GM18909 (cell line): ENCODE measurements at regions not wholly inside any gene's neighbourhood (a gene's known extent, or its start where the extent isn't known, plus 50 kb on each side); places are given as distances from the start of the nearest gene placed in this dataset.
"Not testable (repeated sequence)": the region's sequence is repeated elsewhere in the genome, so short reads cannot be mapped to it uniquely, and the experiment has no call there.

ENCODE experiments used
- ATAC-seq: cut with Tn5 transposase; IDR thresholded peaks from one replicate; pipeline ENCODE4 v1.9.1; 2021; ENCODE audit warnings: mild to moderate bottlenecking; ENCODE audit not compliant: unreplicated experiment, poor library complexity

DNA sequence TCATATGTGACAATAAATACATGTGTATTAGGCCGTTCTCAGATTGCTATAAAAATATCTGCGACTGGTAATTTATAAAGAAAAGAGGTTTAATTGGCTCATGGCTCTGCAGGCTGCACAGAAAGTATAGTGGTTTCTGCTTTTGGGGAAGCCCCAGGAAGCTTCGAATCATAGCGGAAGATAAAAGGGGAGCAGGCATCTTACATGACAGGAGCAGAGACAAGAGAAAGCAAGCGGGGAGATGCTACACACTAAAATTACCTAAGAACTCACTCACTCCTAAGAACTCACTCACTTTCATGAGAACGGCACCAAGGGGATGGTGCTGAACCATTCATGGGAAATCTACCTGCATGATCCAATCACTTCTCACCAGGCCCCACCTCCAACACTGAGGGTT, 284.9 kb downstream of the OTUD1 start:
- ATAC-seq, result no peak

DNA sequence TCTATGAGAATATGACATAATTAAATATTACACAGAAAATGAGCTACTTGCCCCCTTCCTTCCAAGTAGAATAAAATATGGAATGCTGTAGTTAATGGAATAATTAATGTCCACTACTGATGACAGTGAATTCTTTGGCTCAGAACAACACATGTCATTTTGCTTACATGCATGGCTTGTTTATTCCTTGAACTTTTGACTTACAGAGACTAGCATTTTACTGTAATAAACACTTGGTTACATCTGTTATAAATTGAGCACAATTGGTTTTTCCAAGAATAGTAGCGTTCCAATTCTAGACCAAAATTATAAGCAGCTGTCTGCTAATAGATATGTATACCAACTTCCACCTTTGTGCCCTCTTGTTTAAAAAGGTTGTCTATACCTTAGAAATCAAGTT, 286.7 kb downstream of the OTUD1 start:
- no peak for ATAC-seq

DNA sequence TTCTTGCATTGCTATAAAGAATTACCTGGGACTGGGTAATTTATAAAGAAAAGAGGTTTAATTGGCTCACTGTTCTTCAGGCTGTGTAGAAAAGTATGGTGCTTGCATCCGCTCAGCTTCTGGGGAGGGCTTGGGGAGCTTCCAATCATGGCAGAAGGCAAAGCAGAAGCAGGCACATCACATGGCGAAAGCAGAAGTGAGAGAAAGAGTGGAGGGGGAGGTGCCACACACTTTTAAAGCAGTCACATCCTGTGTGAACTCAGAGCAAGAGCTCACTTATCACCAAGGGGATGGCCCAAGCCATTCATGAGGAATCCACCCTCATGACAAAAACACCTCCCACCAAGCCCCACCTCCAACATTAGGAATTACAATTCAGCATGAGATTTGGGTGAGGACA, 303.5 kb downstream of the OTUD1 start:
- peak; percentile 96 for ATAC-seq

DNA sequence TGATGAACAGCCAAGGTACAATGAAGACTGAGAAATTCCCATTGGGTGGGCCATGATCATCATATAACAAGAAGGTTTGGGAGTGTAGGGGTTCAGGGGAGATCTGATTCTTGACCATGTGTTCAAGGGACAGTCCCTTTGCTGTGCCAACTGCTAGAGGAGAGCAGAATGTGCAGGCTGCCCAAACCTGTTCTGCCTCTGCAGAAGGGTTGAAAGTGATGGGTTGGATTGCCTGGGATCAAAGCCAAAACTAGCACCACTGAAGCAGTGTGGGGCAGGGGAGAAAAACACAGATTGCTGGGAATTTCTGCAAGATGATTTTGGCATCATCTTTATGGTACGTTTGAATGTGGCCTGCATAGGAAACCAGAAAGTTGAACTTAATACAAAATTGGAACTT, 303.9 kb downstream of the OTUD1 start:
- ATAC-seq, result peak; percentile 20

DNA sequence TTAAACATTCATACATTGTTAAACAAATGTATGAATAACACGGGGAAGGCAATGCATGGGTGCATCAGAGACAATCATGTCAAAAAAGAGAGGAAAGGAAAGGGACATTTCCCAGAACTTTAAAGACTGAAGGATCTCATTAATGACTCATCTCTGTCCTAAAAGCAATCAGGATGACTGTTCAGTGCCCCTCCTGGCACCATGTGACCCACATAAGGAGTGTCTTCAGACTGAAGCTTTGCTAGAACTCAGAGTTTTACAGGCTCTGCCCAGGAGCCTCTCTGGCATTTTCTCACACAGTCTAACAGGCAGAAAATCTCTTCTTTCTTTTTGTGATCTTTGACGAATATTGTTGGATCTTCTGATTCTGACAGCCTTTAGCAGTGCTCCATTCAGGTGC, 315.3 kb downstream of the OTUD1 start:
- no peak for ATAC-seq

DNA sequence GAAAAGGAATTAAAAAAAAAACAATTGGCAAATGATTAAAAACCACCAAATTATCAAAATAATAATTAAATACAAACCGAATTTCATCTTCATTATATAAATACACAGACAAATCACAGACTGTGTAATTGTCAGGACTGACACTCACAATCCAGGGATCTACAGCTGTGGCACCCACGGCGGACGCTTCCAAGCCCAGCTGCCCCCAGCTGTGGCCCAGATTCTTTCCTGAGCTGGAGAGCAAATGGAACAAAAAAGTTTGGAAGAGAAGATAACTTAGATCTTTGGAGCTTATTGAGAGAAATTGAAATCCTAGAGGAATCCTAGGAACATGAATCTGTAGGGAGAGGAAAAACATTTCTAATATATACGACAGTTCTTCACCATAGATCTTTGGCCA, 316.1 kb downstream of the OTUD1 start:
- no peak for ATAC-seq

DNA sequence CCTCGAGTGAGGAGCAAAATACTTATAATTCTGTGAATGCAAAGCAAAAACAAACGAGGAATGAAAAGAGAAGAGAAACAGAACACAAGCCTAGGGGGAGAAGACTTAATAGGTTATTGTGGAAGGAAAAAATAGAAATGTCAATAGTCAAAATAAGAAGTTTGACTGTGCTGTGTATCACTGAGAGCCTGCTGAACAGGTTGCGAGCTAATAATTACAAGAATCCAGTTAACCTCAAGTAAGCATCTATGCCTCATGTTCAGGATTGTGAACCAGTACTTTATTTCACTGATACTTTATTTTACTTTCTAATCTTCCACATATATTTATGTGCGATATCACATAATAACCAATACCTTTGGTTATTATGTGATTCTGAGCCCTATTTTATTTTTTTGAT, 316.7 kb downstream of the OTUD1 start:
- ATAC-seq, result no peak

DNA sequence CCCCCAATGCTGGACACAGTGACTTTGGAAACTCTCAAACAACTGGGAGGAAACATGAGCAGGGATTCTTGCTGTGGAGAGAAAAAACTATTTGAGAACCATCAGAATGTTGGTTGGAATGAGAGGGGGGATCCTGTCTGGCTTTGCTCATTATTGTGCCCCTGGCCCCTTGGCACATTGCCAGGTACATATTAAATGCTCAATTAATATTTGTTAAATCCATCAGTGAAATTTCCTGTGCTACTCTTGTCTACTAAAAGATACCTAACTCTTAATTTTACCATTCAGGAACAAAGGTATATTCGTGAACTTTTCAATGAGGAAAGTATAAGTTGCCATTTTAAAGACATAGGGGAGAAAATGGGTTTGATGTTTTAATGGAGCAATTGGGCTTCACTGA, 329.4 kb downstream of the OTUD1 start:
- ATAC-seq, result no peak

DNA sequence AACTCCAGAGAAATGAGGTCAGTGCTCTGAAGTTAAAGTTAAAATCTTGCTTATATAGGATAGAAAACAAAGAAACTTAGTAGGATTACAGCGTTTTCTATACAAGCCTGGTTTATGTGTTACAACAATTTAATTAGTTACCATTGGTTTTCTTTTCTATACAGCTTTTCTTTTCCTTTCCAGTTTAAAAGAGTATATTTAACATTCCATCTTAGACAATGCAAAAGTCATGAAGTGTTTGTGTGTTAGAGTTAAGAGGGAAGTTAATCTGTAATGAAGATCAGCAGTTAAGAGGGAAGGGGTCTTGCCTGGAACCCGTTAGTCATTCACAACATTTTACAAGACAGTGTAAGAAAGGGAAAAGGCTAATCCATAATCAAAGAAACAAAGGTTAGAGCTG, 338.3 kb downstream of the OTUD1 start:
- ATAC-seq, result no peak

DNA sequence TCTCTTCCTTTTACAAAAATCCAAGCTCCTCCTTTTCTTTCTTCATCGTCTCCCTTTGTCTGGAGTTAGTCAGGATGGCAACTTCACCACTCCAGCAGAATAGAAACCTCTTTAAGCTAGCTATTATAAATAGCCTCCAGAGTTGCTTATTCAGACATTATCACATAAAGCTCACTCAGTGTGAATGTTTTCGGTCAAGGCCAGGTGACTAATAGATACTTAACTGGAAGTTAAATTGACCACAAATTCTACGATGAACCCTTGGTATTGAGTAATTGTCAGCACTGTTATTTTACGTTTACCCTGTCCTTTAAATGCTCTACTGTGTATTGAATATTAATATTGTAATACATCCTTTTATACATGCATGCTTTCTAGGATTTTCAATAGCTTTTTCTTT, 340.4 kb downstream of the OTUD1 start:
- no peak for ATAC-seq

DNA sequence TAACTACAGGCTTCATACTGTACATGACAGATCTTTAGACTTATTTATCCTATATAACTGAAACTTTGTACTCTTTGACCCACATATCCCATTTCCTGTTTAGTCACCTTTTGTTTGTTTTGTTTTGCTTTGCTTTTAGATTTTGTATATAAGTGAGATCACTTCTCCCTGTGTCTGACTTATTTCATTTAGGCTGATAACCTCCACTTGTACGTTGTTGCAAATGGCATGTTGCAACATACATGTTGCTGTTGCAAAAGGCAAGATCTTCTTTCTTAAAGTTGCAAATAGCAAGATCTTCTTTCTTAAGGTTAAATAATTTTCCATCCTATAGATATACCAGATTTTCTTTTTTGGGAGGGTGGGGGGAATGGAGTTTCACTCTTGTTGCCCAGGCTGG, 341.5 kb downstream of the OTUD1 start:
- no peak for ATAC-seq

DNA sequence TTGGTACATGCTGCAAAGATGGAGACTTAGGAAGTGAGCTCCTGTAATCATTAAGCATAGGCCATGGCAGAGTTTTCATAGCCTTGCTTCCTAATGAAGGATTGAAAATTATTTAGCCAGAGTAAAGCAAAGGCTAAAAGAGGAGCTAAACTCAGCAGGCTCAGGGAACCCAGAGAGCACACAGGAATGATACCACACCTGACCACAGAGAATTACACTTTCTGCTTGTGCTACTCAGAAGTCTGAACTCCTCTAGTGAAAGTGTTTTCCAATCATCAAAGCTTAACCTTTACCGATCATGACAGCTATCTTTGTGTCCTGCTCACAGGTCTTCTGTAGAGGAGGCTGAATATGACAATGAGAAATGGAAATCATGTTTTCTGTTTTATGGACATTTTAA, 347.7 kb downstream of the OTUD1 start:
- ATAC-seq, result no peak

DNA sequence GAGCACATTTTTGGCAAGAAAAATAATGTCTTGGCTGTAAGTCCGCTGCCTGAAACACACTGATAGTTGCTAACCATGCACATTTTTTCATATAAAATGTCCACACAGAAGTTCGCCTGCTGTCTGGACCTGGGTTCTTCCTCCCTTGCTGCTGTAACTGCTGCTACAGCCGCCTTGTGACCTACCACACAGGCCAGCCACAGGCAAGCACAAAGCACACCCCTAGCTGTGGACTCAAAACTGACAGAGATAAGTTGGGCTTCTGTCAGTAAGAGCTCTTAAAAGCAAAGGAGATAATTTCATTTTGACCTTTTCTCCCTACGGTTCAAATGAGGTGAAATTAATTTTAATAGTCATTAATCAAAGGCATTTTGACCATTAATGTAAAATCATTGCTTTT, 354.7 kb downstream of the OTUD1 start:
- ATAC-seq, result no peak

DNA sequence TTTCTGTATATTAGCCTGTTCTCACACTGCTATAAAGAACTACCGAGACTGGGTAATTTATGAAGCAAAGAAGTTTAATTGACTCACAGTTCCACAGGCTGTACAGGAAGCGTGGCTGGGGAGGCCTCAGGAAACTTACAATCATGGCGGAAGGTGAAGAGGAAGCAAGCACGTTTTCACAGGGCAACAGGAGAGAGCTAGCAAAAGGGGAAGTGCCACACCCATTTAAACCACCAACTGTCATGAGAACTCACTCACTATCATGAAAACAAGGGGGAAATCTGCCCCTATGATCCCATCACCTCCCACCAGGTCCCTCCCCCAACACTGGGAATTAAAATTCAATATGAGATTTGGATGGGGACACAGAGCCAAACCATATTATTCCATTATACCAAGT, 358.6 kb downstream of the OTUD1 start:
- not testable (repeated sequence) for ATAC-seq

DNA sequence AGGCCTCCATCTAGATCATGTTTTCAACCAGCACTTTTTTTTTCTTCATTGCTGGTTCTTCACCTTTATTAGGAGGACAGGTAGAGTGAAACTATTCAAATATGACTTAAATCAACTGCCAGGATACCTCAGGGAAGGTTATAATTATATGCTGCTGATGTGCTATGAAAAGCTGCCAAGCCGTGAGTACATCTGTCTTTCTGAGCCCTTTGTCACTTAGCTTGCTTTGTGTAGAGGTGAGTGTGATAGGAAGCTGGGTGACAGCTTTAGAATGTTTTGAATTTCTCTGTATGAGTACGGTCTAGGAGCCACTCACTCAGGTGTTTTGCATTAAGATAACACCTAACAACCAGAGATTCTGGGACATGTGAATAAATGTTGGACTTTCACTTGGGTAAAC, 365.2 kb downstream of the OTUD1 start:
- no peak for ATAC-seq

DNA sequence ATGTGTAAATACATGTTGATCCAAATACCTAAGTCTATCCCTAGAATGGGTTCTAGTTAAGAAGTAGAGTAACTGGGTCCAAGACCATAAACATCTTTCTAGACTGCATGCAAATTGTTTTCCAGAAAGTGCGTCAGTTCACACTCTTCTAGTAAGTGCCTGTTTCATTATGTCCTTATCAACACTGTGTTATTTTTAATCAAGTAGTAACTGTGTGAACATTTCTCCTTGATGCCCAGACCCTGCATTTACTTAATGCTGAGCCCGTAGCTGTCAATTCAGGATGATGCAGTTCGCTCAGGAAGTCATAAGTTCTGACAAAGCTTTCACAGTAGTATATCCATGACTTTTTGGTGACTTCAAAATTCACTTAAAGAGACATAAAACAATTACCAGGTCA, 374.8 kb downstream of the OTUD1 start:
- no peak for ATAC-seq

DNA sequence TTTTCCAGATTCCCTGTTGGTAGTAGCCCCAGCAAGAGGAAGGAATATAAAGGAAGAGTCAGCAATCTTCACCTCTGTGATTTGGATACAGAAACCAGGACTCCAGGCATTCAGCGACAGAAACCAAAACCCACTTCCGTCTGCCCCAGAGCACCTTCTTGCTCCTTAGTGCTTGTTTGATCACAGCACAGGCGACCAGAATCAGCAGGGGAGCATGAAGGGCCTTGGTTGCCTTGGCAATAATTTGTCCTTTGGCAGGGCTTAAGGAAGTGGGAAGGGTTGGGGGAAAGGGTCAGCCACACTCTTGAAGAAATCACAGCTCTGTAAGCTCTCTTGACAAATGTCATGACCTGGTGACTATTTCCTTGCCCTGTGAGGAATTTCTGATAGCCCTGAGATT, 379.6 kb downstream of the OTUD1 start:
- no peak for ATAC-seq

DNA sequence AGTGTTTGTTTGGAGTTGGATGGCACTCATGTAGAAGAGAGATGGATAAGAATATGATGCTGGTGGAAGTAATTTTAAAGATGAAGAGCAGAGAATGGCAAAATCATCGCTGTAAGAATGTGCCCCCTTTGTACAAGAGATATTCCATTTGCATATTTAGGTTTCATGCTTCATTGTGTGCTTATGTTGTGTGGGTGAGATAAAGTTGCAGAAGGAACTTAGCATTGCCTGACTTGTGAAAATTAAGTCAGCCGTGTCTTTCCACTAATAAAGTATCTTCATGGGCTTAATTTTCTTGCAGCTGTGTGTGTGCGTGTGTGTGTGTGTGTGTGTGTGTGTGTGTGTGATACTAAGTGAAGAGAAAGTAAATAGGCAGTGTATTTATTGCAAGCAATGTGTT, 381.9 kb downstream of the OTUD1 start:
- ATAC-seq, result no peak

DNA sequence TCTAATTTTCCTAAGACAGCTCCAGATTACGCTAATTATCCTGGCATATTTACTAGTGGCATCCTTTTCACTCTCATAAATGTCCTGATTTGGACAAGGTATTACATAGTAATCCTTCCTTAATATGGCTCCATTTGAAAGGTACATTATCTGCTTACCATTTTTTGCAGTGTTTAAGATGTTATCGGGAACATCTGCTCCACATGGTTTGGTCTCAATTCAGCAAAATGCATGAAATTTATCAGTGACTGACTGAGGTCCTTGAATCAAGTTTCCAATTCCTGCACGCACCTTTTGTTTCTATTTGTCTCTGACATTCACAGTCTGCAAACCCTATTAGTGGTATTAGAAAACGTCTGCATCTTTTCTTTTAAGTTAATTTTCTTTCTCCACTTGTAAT, 384.1 kb upstream of the KIAA1217 start:
- ATAC-seq, result no peak

DNA sequence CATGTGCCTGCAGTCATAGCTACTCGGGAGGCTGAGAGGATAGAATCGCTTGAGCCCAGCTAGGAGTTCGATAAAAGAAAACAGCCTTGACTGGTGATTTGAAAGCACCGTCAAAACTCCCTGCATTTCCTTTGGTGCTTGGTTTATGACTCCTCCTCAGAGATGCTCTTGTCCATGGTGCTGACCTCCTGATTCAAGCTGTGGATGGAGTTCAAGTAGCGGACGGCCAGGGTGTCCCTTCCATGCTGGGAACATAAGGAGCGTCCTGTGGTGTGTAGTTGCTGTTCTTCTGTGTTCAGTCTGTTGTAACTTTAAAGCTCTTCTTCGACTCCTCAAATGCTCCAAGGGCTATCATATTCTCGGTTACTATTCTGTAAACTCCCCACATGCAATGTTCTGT, 382.5 kb upstream of the KIAA1217 start:
- ATAC-seq, result no peak

DNA sequence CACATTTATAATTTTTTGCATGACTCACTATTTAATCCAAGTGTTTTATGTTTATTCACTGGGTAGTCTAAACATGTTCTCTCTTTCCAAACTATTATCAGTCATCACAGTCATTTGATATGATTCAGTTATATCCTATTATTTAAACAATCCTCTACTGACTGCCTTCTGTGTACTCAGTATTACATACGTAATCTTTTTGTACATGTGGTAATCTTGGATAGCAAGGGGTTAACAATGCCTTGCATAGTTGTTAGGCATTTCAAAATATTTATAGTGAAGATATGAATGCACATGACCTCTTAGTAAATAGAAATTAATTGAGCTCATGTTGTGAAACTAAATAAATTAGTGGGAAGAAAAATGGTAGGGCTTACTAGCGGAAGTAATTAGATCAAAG, 379.4 kb upstream of the KIAA1217 start:
- no peak for ATAC-seq

DNA sequence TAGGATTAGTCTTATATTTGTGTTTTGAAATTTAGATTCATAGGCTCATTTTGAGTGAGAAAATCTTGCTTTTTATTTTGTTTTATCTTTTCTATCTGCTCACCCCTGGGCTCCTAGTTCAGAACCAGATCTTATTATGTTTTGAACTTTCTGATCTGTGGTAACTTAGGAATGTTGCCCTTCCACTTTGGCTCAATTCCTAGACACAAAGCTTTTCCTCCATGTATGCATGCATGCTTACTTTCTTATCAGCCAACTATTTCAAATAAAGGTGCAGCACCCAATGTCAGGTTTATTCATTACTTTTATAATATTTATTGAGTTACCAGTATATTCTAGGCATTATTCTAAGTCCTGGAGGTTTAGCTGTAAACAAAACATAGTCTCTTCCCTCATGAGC, 374.8 kb upstream of the KIAA1217 start:
- ATAC-seq, result no peak

DNA sequence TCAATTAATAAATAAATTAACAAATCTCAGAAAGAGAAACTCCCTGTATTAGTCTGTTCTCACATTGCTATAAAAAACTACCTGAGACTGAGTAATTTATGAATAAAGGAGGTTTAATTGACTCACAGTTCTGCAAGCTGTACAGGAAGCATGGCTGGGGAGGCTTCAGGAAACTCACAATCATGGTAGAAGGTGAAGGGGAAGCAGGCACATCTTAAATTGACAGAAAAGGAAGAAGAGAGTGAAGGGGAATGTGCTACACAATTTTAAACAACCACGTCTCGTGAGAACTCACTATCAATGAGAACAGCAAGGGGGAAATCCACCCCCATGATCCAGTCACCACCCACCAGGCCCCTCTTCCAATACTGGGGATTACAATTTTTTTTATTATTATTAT, 358.3 kb upstream of the KIAA1217 start:
- no peak for ATAC-seq

DNA sequence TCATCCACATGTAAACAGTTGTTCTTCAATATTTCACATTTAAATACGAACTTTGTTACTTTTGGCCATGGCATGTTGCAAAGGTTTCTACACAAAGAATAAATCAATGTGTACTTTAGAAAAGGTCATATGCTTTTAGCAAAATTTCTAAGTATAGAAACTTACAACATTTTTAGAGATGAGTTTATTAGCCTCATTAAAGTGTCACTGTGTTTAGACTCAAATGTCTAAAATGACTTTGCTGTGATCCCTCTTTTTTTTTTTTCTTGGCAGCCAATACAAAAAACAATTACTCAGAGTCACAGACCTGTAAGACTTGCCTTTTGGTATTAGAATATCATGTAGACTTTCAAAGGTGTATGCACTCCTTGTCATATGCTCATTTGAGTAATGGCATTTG, 349.3 kb upstream of the KIAA1217 start:
- no peak for ATAC-seq
